ENCODE measurements at regions not wholly inside any gene's neighbourhood (a gene's known extent, or its start where the extent isn't known, plus 50 kb on each side); places are given as distances from the start of the nearest gene placed in this dataset.

DNA sequence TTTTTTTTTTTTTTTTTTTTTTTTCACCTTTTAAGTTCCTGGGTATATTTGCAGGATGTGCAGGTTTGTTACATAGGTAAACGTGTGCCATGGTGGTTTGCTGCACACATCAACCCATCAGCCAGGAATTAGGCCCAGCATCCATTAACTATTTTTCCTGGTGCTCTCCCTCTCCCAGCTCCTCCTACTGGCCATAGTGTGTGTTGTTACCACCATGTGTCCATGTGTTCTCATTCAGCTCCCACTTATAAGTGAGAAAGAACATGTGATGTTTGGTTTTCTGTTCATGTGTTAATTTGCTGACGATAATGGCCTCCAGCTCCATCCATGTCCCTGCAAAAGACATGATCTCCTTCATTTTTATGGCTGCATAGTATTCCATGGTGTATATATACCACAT is 350.5 kb downstream of the MAN2A1 start:
- H2BK12ac ChIP-seq (ENCODE audit: insufficient read length, low read depth, low read length) = no peak overlapping the region
- no peaks in the 10 kb centered on the region for H3K4me1 ChIP-seq (ENCODE audit: insufficient read depth, low read length)
- H3K9me3 ChIP-seq (ENCODE audit: control insufficient read depth, low read depth, low read length) = no peaks in the 10 kb centered on the region
- no peak overlapping the region for H4K91ac ChIP-seq (ENCODE audit: insufficient read length, low read depth, low read length)
- H3K9ac ChIP-seq (ENCODE audit: extremely low read depth, insufficient read length, low read length) = no peak overlapping the region
- H3K27me3 ChIP-seq (ENCODE audit: insufficient read depth, low read length) = no peaks in the 10 kb centered on the region
- no peak overlapping the region for H4K8ac ChIP-seq (replicated peaks; ENCODE audit: insufficient read length, low read depth, low read length)
- H2BK20ac ChIP-seq (ENCODE audit: low read depth, low read length, poor library complexity, severe bottlenecking) = no peak overlapping the region
- no peak overlapping the region for H3K23ac ChIP-seq (ENCODE audit: insufficient read length, low read depth, low read length)
- DNase-seq = no peak
- Mint-ChIP-seq H3K4me3 (no peak overlapping the region), H3K4me1 (no peaks in the 10 kb centered on the region), H3K36me3 (ENCODE audit: insufficient read depth in 1 of 3, low read depth in 3 of 3) (peaks cover 7 to 9% (median 8%) of the 10 kb centered on the region in 3 experiments; a peak in 6 of 7 replicates), H3K9me3 (peaks cover 11 to 17% of the 10 kb centered on the region in 2 experiments), H3K27me3 (ENCODE audit: low read depth) (no peaks in the 10 kb centered on the region), H3K27ac (no peak overlapping the region)
- H3K18ac ChIP-seq (ENCODE audit: insufficient read length, low read depth, low read length) = no peak overlapping the region
- H4K5ac ChIP-seq (ENCODE audit: insufficient read length, low read depth, low read length) = no peak overlapping the region
- no peaks in the 10 kb centered on the region for H3K79me2 ChIP-seq (ENCODE audit: insufficient read depth, low read length)
- TF ChIP-seq, protein P1, sequence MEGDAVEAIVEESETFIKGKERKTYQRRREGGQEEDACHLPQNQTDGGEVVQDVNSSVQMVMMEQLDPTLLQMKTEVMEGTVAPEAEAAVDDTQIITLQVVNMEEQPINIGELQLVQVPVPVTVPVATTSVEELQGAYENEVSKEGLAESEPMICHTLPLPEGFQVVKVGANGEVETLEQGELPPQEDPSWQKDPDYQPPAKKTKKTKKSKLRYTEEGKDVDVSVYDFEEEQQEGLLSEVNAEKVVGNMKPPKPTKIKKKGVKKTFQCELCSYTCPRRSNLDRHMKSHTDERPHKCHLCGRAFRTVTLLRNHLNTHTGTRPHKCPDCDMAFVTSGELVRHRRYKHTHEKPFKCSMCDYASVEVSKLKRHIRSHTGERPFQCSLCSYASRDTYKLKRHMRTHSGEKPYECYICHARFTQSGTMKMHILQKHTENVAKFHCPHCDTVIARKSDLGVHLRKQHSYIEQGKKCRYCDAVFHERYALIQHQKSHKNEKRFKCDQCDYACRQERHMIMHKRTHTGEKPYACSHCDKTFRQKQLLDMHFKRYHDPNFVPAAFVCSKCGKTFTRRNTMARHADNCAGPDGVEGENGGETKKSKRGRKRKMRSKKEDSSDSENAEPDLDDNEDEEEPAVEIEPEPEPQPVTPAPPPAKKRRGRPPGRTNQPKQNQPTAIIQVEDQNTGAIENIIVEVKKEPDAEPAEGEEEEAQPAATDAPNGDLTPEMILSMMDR (conservative IDR thresholded peaks at IDR 0.05) = peak; percentile 46; the same call in 2 of the 3 replicates
- H2BK15ac ChIP-seq (ENCODE audit: low read depth, low read length) = no peak overlapping the region
- no peak overlapping the region for H3K14ac ChIP-seq (ENCODE audit: insufficient read depth, low read length)
- H3K4ac ChIP-seq (ENCODE audit: low read depth, low read length) = no peak overlapping the region
- no peak overlapping the region for H2AK5ac ChIP-seq (ENCODE audit: insufficient read length, low read length)
- H3K79me1 ChIP-seq (ENCODE audit: insufficient read depth, low read depth, low read length, poor library complexity, severe bottlenecking) = no peaks in the 10 kb centered on the region
- H2BK5ac ChIP-seq (ENCODE audit: insufficient read length, low read length) = no peak overlapping the region
- H2BK120ac ChIP-seq (ENCODE audit: low read depth, low read length, poor library complexity, severe bottlenecking) = no peak overlapping the region
- H3T11ph ChIP-seq (ENCODE audit: low read length) = no peak overlapping the region
- H3K56ac ChIP-seq (ENCODE audit: insufficient read length, low read depth, low read length) = no peak overlapping the region
- H3K27ac ChIP-seq (ENCODE audit: insufficient read length, low read depth, low read length) = no peak overlapping the region
- H4K20me1 ChIP-seq (ENCODE audit: control insufficient read depth, insufficient read depth, insufficient read length) = no peaks in the 10 kb centered on the region
- H3K4me2 ChIP-seq (ENCODE audit: insufficient read depth, insufficient read length, low read length) = no peak overlapping the region
- H3K23me2 ChIP-seq (ENCODE audit: insufficient read length, low read depth, low read length, poor library complexity, severe bottlenecking) = no peaks in the 10 kb centered on the region
- no CpG with 5 or more reads among the region's 2 CpGs for WGBS (ENCODE audit: extremely low coverage, insufficient read length, low lambda C conversion rate)
- H2AFZ ChIP-seq (ENCODE audit: low read length) = no peak overlapping the region

Data from H9 (cell line).